ENCODE measurements at regions not wholly inside any gene's neighbourhood (a gene's known extent, or its start where the extent isn't known, plus 50 kb on each side); places are given as distances from the start of the nearest gene placed in this dataset.
A peak's percentile ranks its signal among the peaks of the same experiment; 100 is the strongest.

GRCh38 chr7:47711776-47712175, 129.9 kb upstream of the TNS3 start:
- no peak for DNase-seq
- no peaks in the 10 kb centered on the region for H3K9me3 ChIP-seq (ENCODE audit: control insufficient read depth, insufficient read depth, low read length)
- no peak overlapping the region for H3K56ac ChIP-seq (ENCODE audit: extremely low read depth, insufficient read depth, low read length)
- no peak overlapping the region for H2BK20ac ChIP-seq (ENCODE audit: low read depth, low read length)
- no peak overlapping the region for H4K91ac ChIP-seq (ENCODE audit: insufficient read depth, low read depth, low read length)
- in situ Hi-C loops (cut with MboI; ENCODE audit: low sequenced_read_pairs) = no loop called here
- dilution Hi-C loops (cut with HindIII; ENCODE audit: low sequenced_read_pairs, unreplicated experiment) = no loop called here
- H3K18ac ChIP-seq (ENCODE audit: low read depth, low read length) = no peak overlapping the region
- H3K9me1 ChIP-seq (ENCODE audit: insufficient read depth, low read length) = 0 out of 2 replicates have a peak, but pooled peaks cover 3% of the 10 kb centered on the region
- peaks cover 3% of the 10 kb centered on the region; the same call in 1 of the 2 replicates for H3K4me1 ChIP-seq (ENCODE audit: control insufficient read depth, insufficient read depth, low read length)
- ChIA-PET CTCF (interaction anchor here (0.8 kb wide), 1 partner anchor 199 kb away, joined by 3 read pairs; no protein-coding TSS in a partner anchor), POLR2A (ENCODE audit: unreplicated experiment) (no interaction called here)
- 0 out of 3 replicates have a peak overlapping the region, but pooled peaks have one; percentile 67 for H2BK15ac ChIP-seq (ENCODE audit: low read depth, low read length)
- H2AFZ ChIP-seq (replicated peaks; ENCODE audit: low read length, poor library complexity) = no peak overlapping the region
- no peak overlapping the region for H3K14ac ChIP-seq (replicated peaks; ENCODE audit: low read depth, low read length)
- no peaks in the 10 kb centered on the region for H3K79me1 ChIP-seq (ENCODE audit: low read depth in 1 of 2, low read length in 2 of 2)
- no peak overlapping the region for H3K23ac ChIP-seq (ENCODE audit: low read depth, low read length)
- peak overlapping the region; percentile 71; the same call in 1 of the 2 replicates for H2AK5ac ChIP-seq (ENCODE audit: low read depth, low read length)
- no peak overlapping the region for H3K4me2 ChIP-seq (ENCODE audit: low read depth, low read length)
- no peak for TF ChIP-seq NFE2L2 (IDR thresholded peaks at IDR 0.05; ENCODE audit: low read depth, low read length)
- TF ChIP-seq CTCF (conservative IDR thresholded peaks at IDR 0.05; ENCODE audit: low read depth, low read length) = no peak
- no peak for TF ChIP-seq RFX5 (IDR thresholded peaks at IDR 0.05; ENCODE audit: low read depth, low read length)
- no peak for TF ChIP-seq SMC3 (IDR thresholded peaks at IDR 0.05; ENCODE audit: low read depth, low read length)
- no peak for TF ChIP-seq MAFK (IDR thresholded peaks at IDR 0.05; ENCODE audit: low read depth, low read length)
- TF ChIP-seq CHD1 (IDR thresholded peaks at IDR 0.05; ENCODE audit: low read depth, low read length) = no peak
- TF ChIP-seq BHLHE40 (IDR thresholded peaks at IDR 0.05; ENCODE audit: low read depth, low read length) = no peak
- TF ChIP-seq RAD21 (IDR thresholded peaks at IDR 0.05; ENCODE audit: low read length) = no peak
- no peak for TF ChIP-seq CEBPB (IDR thresholded peaks at IDR 0.05; ENCODE audit: low read depth, low read length)
- BruUV-seq (replicated peaks) = no TSS peak
- peak overlapping the region; percentile 78 for H2AK9ac ChIP-seq (replicated peaks; ENCODE audit: low read depth, low read length, poor library complexity)
- no peak overlapping the region for H3K9ac ChIP-seq (ENCODE audit: low read depth, low read length)
- no peak overlapping the region for H2BK120ac ChIP-seq (ENCODE audit: low read depth, low read length)
- no peaks in the 10 kb centered on the region for H3K27me3 ChIP-seq (ENCODE audit: control insufficient read depth, insufficient read depth, low read length)
- H3K4me3 ChIP-seq (ENCODE audit: insufficient read depth, low read depth, low read length) = no peak overlapping the region
- no peak overlapping the region for H3K27ac ChIP-seq (ENCODE audit: insufficient read depth, low read length)
- ATAC-seq (ENCODE audit: low read depth) = no peak
- no peaks in the 10 kb centered on the region for H3K36me3 ChIP-seq (ENCODE audit: control insufficient read depth, insufficient read depth, low read length)
- 88% methylated on average over 8 of the region's 12 CpGs; no CpG with 5 or more reads in 1 of the 2 experiments for WGBS, 2 experiments (ENCODE audit: extremely low coverage in 2 of 2, insufficient read length in 1 of 2)
- H3K4ac ChIP-seq (ENCODE audit: low read depth, low read length) = no peak overlapping the region
- H2BK5ac ChIP-seq (ENCODE audit: low read depth, low read length, poor library complexity, severe bottlenecking) = no peak overlapping the region
- H4K8ac ChIP-seq (ENCODE audit: low read depth in 2 of 2, low read length in 2 of 2) = no peak overlapping the region
- H4K5ac ChIP-seq (ENCODE audit: low read depth, low read length) = no peak overlapping the region
- no peaks in the 10 kb centered on the region for H4K20me1 ChIP-seq (ENCODE audit: insufficient read depth, low read length)
- intact Hi-C loops (cut with micrococcal nuclease) = no loop called here
